Glutamatergic neuron (in vitro differentiated cells): ENCODE measurements at regions not wholly inside any gene's neighbourhood (a gene's known extent, or its start where the extent isn't known, plus 50 kb on each side); places are given as distances from the start of the nearest gene placed in this dataset.

ENCODE experiments used
- DNase-seq: peaks from one replicate; pipeline ENCODE4 v3.0.0; 2022
- H3K27ac Mint-ChIP-seq: one replicate; pipeline ENCODE4 v1.8.0; 2020; ENCODE audit warnings: mild to moderate bottlenecking, mixed read lengths, inconsistent platforms; ENCODE audit not compliant: unreplicated experiment
- H3K27me3 Mint-ChIP-seq: one replicate; pipeline ENCODE4 v1.8.0; 2020; ENCODE audit warnings: mild to moderate bottlenecking, moderate library complexity, mixed read lengths, inconsistent platforms; ENCODE audit not compliant: unreplicated experiment
- H3K36me3 Mint-ChIP-seq: one replicate; pipeline ENCODE4 v1.8.0; 2020; ENCODE audit warnings: mild to moderate bottlenecking, mixed read lengths, inconsistent platforms; ENCODE audit not compliant: unreplicated experiment
- H3K4me1 Mint-ChIP-seq: one replicate; pipeline ENCODE4 v1.8.0; 2020; ENCODE audit warnings: mild to moderate bottlenecking, low read depth, mixed read lengths, inconsistent platforms; ENCODE audit not compliant: unreplicated experiment
- H3K4me3 Mint-ChIP-seq: one replicate; pipeline ENCODE4 v1.8.0; 2020; ENCODE audit warnings: mild to moderate bottlenecking, mixed read lengths, inconsistent platforms; ENCODE audit not compliant: unreplicated experiment
- H3K9me3 Mint-ChIP-seq: one replicate; pipeline ENCODE4 v1.8.0; 2020; ENCODE audit warnings: mild to moderate bottlenecking, moderate library complexity, mixed read lengths, inconsistent platforms; ENCODE audit not compliant: unreplicated experiment
- CTCF ChIP-seq: fragments of 200-600 bp; sonication (generic); IDR thresholded peaks from one replicate; pipeline ENCODE4 v1.5.0; 2021; ENCODE audit not compliant: partially characterized antibody, unreplicated experiment

- Mint-ChIP-seq H3K27ac (peak overlapping the region; percentile 73), H3K9me3 (peaks cover 1% of the 10 kb centered on the region)
- no peak for TF ChIP-seq CTCF
These were observed 313.7 kb downstream of the SOX4 start for GRCh38 chr6:21907291-21907690.

GRCh38 chr6:21908161-21908848 lies 314.8 kb downstream of the SOX4 start:
- no peak for TF ChIP-seq CTCF
- Mint-ChIP-seq H3K4me1 (peaks cover 22% of the 10 kb centered on the region), H3K27me3 (peaks cover under 1% of the 10 kb centered on the region), H3K4me3 (no peak overlapping the region), H3K27ac (peak overlapping the region; percentile 90), H3K36me3 (no peaks in the 10 kb centered on the region), H3K9me3 (peaks cover 1% of the 10 kb centered on the region)
- no peak for DNase-seq

More at GRCh38 chr6:21907291-21907690, 313.7 kb downstream of the SOX4 start:
- peaks cover 17% of the 10 kb centered on the region for H3K4me1 Mint-ChIP-seq
- no peaks in the 10 kb centered on the region for H3K36me3 Mint-ChIP-seq
- H3K4me3 Mint-ChIP-seq: no peak overlapping the region
- no peaks in the 10 kb centered on the region for H3K27me3 Mint-ChIP-seq
- DNase-seq: no peak

- DNase-seq: no peak
- Mint-ChIP-seq H3K36me3 (peaks cover 1% of the 10 kb centered on the region), H3K27ac (no peak overlapping the region), H3K27me3 (peaks cover 3% of the 10 kb centered on the region), H3K4me3 (no peak overlapping the region), H3K4me1 (peaks cover 22% of the 10 kb centered on the region), H3K9me3 (peaks cover 1% of the 10 kb centered on the region)
- no peak for TF ChIP-seq CTCF
These were observed 315.8 kb downstream of the SOX4 start for GRCh38 chr6:21909321-21909720.

- Mint-ChIP-seq H3K36me3 (peaks cover 8% of the 10 kb centered on the region), H3K4me3 (no peak overlapping the region), H3K27me3 (peaks cover 3% of the 10 kb centered on the region), H3K27ac (no peak overlapping the region), H3K9me3 (peaks cover 3% of the 10 kb centered on the region), H3K4me1 (peaks cover 27% of the 10 kb centered on the region)
- no peak for DNase-seq
- no peak for TF ChIP-seq CTCF
These were observed 317.7 kb downstream of the SOX4 start for GRCh38 chr6:21911208-21911607.

GRCh38 chr6:21912151-21912832 lies 318.7 kb downstream of the SOX4 start:
- Mint-ChIP-seq H3K27ac (no peak overlapping the region), H3K36me3 (peaks cover 8% of the 10 kb centered on the region), H3K4me1 (peaks cover 32% of the 10 kb centered on the region), H3K9me3 (peaks cover 2% of the 10 kb centered on the region), H3K4me3 (no peak overlapping the region), H3K27me3 (peaks cover 3% of the 10 kb centered on the region)
- no peak for TF ChIP-seq CTCF
- no peak for DNase-seq
